ENCODE measurements at regions not wholly inside any gene's neighbourhood (a gene's known extent, or its start where the extent isn't known, plus 50 kb on each side); places are given as distances from the start of the nearest gene placed in this dataset.

DNA sequence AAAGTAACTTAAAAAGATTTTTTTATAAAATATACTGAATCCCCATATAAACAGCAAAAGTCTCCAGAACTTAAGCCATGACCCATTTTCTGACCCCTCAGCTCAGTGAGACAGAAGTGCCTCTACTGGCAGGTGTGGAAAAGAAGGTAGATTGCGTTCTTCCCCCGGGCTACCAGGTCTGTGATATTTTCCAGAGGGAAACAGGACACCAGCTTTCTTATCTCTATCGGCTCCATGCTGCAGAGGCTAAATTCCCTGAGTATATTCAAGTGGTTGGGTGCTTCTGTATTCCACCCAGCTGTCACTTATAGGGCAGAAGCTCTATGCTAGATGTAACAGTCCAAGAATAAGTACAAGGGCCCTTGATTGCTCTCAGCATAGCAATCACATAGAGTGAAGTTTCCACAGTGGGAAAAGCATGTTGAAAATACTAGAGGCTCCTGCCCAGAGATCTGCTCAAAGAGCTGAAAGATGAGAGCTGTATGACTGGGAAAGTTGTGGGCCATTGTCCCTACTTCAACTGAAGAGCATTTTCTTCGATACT is 687.3 kb downstream of the CDH11 start (continued):
- no peak for TF ChIP-seq RELB (IDR thresholded peaks at IDR 0.05; ENCODE audit: low read depth)
- TF ChIP-seq CHD1 (IDR thresholded peaks at IDR 0.05; ENCODE audit: low read depth, low read length), result no peak
- TF ChIP-seq, protein P1, sequence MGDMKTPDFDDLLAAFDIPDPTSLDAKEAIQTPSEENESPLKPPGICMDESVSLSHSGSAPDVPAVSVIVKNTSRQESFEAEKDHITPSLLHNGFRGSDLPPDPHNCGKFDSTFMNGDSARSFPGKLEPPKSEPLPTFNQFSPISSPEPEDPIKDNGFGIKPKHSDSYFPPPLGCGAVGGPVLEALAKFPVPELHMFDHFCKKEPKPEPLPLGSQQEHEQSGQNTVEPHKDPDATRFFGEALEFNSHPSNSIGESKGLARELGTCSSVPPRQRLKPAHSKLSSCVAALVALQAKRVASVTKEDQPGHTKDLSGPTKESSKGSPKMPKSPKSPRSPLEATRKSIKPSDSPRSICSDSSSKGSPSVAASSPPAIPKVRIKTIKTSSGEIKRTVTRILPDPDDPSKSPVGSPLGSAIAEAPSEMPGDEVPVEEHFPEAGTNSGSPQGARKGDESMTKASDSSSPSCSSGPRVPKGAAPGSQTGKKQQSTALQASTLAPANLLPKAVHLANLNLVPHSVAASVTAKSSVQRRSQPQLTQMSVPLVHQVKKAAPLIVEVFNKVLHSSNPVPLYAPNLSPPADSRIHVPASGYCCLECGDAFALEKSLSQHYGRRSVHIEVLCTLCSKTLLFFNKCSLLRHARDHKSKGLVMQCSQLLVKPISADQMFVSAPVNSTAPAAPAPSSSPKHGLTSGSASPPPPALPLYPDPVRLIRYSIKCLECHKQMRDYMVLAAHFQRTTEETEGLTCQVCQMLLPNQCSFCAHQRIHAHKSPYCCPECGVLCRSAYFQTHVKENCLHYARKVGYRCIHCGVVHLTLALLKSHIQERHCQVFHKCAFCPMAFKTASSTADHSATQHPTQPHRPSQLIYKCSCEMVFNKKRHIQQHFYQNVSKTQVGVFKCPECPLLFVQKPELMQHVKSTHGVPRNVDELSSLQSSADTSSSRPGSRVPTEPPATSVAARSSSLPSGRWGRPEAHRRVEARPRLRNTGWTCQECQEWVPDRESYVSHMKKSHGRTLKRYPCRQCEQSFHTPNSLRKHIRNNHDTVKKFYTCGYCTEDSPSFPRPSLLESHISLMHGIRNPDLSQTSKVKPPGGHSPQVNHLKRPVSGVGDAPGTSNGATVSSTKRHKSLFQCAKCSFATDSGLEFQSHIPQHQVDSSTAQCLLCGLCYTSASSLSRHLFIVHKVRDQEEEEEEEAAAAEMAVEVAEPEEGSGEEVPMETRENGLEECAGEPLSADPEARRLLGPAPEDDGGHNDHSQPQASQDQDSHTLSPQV (IDR thresholded peaks at IDR 0.05), result no peak

DNA sequence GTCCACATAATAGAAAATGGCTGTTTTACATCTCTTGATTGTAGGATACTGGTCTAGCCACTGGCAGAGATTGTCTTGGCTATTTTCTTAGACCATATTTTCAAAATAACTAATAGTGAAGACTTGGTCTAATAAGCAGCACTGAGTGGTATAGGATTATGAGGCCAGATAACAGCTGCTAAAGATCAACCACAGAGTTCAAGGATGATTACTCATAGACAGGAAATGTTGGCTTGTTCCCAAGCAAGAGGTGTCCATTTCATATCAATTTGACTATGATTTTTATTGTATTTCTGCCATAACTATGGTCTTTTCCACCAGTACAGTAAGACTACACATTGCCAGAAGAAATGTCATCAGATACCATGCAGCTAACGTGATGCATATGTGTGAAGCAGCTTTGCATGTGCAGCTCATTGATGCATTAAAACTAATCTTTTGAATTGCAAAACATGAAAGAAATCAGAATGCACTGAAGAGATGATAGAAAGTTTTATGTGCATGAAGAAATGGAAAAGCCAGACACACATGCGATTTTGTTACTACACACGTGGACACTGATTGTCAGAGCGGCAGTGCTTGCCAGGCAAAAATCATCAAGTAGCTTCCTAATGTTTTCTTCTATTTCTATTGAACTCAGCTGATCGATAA is 693.3 kb downstream of the CDH11 start:
- Histone ChIP-seq H3K4me3 (no peak overlapping the region), H3K79me2 (ENCODE audit: control insufficient read depth, insufficient read depth, low read length) (no peaks in the 10 kb centered on the region), H3K9me3 (replicated peaks; ENCODE audit: control insufficient read depth, insufficient read depth, low read length) (no peaks in the 10 kb centered on the region), H2AFZ (ENCODE audit: control insufficient read depth, low read depth, low read length) (no peak overlapping the region), H3K4me1 (ENCODE audit: control insufficient read depth, insufficient read depth, low read length) (no peaks in the 10 kb centered on the region), H3K4me2 (ENCODE audit: control insufficient read depth, insufficient read depth) (no peak overlapping the region), H4K20me1 (ENCODE audit: control insufficient read depth, insufficient read depth) (no peaks in the 10 kb centered on the region), H3K27ac (ENCODE audit: control insufficient read depth, insufficient read depth) (no peak overlapping the region), H3K36me3 (ENCODE audit: control insufficient read depth in 2 of 2, insufficient read depth in 2 of 2, low read length in 1 of 2) (no peaks in the 10 kb centered on the region), H3K27me3 (replicated peaks in 1 of 2; ENCODE audit: control insufficient read depth in 2 of 2, insufficient read depth in 2 of 2, low read length in 1 of 2) (no peaks in the 10 kb centered on the region), H3K9ac (ENCODE audit: control insufficient read depth, insufficient read depth, low read length) (no peak overlapping the region)
- ChIA-PET POLR2A (no interaction called here), SMC1A (ENCODE audit: uncharacterized antibody, unreplicated experiment) (interaction anchor here (0.9 to 1.2 kb wide), 2 partner anchors 19 to 21 kb away, joined by 3 read pairs; no protein-coding TSS in a partner anchor), RAD21 (ENCODE audit: unreplicated experiment) (no interaction called here), CTCF (interaction anchor here (1.3 kb wide), 1 partner anchor 339 kb away, joined by 3 read pairs; no protein-coding TSS in a partner anchor)
- ATAC-seq (peak; percentile 52), DNase-seq (ENCODE audit: low read depth, low spot score) (no peak), FAIRE-seq (no peak)
- in situ Hi-C loops (cut with MboI), result no loop called here
- intact Hi-C loops (cut with micrococcal nuclease; ENCODE audit: unreplicated experiment), result no loop called here
- BruUV-seq (replicated peaks), result no TSS peak
- TF ChIP-seq, protein P2, sequence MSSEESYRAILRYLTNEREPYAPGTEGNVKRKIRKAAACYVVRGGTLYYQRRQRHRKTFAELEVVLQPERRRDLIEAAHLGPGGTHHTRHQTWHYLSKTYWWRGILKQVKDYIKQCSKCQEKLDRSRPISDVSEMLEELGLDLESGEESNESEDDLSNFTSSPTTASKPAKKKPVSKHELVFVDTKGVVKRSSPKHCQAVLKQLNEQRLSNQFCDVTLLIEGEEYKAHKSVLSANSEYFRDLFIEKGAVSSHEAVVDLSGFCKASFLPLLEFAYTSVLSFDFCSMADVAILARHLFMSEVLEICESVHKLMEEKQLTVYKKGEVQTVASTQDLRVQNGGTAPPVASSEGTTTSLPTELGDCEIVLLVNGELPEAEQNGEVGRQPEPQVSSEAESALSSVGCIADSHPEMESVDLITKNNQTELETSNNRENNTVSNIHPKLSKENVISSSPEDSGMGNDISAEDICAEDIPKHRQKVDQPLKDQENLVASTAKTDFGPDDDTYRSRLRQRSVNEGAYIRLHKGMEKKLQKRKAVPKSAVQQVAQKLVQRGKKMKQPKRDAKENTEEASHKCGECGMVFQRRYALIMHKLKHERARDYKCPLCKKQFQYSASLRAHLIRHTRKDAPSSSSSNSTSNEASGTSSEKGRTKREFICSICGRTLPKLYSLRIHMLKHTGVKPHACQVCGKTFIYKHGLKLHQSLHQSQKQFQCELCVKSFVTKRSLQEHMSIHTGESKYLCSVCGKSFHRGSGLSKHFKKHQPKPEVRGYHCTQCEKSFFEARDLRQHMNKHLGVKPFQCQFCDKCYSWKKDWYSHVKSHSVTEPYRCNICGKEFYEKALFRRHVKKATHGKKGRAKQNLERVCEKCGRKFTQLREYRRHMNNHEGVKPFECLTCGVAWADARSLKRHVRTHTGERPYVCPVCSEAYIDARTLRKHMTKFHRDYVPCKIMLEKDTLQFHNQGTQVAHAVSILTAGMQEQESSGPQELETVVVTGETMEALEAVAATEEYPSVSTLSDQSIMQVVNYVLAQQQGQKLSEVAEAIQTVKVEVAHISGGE (CRISPR knock-in tag; IDR thresholded peaks at IDR 0.05), result no peak
- TF ChIP-seq SUZ12 (IDR thresholded peaks at IDR 0.05; ENCODE audit: unreplicated experiment), result no peak
- TF ChIP-seq NKRF (conservative IDR thresholded peaks at IDR 0.05), result no peak
- TF ChIP-seq ZNF217 (IDR thresholded peaks at IDR 0.05), result no peak
- WGBS (ENCODE audit: insufficient coverage, insufficient replicate concordance, low lambda C conversion rate, missing lambda C conversion rate), result 34% methylated on average over 5 of the region's 5 CpGs
